Hepatocyte (in vitro differentiated cells): ENCODE measurements at regions not wholly inside any gene's neighbourhood (a gene's known extent, or its start where the extent isn't known, plus 50 kb on each side); places are given as distances from the start of the nearest gene placed in this dataset.

Source experiments
- CTCF ChIP-seq: fragments of 200-600 bp; sonication (generic); IDR thresholded peaks from 2 replicates; pipeline ENCODE4 v1.5.1; 2016; ENCODE audit warnings: antibody characterized with exemption, mild to moderate bottlenecking; ENCODE audit not compliant: poor library complexity
- EZH2 ChIP-seq: fragments of 200-600 bp; sonication (generic); IDR thresholded peaks from 2 replicates; pipeline ENCODE4 v1.6.1; 2016; ENCODE audit warnings: antibody characterized with exemption, mild to moderate bottlenecking, borderline replicate concordance

GRCh38 chr12:25819691-25820090, 138.8 kb upstream of the RASSF8 start:
- TF ChIP-seq CTCF: no peak
- TF ChIP-seq EZH2: no peak
